ENCODE measurements at regions not wholly inside any gene's neighbourhood (a gene's known extent, or its start where the extent isn't known, plus 50 kb on each side); places are given as distances from the start of the nearest gene placed in this dataset.

GRCh38 chr7:93039786-93040185 is 78.0 kb downstream of the SAMD9 start:
- DNase-seq (ENCODE audit: low read depth) = no peak
- no peak for TF ChIP-seq CTCF (IDR thresholded peaks at IDR 0.05; ENCODE audit: low read depth, low read length, missing control alignments)
- in situ Hi-C loops (cut with HindIII; ENCODE audit: low sequenced_read_pairs) = loop anchor here (25.0 kb wide), 1 partner anchor 202 kb away; the partner anchor contains the start of gene CDK6
- H3K4me3 ChIP-seq (ENCODE audit: low read depth, low read length) = no peak overlapping the region

GRCh38 chr7:93039282-93039681 is 78.5 kb downstream of the SAMD9 start:
- in situ Hi-C loops (cut with HindIII; ENCODE audit: low sequenced_read_pairs) = loop anchor here (25.0 kb wide), 1 partner anchor 202 kb away; the partner anchor contains the start of gene CDK6
- DNase-seq (ENCODE audit: low read depth) = no peak
- no peak overlapping the region for H3K4me3 ChIP-seq (ENCODE audit: low read depth, low read length)
- TF ChIP-seq CTCF (IDR thresholded peaks at IDR 0.05; ENCODE audit: low read depth, low read length, missing control alignments) = no peak

- H3K4me3 ChIP-seq (ENCODE audit: low read depth, low read length) = no peak overlapping the region
- TF ChIP-seq CTCF (IDR thresholded peaks at IDR 0.05; ENCODE audit: low read depth, low read length, missing control alignments) = no peak
- no peak for DNase-seq (ENCODE audit: low read depth)
- in situ Hi-C loops (cut with HindIII; ENCODE audit: low sequenced_read_pairs) = loop anchor here (25.0 kb wide), 1 partner anchor 200 kb away; the partner anchor contains the start of gene CDK6
Observed at GRCh38 chr7:93036807-93037206, 81.0 kb downstream of the SAMD9 start.

- DNase-seq (ENCODE audit: low read depth) = no peak
- TF ChIP-seq CTCF (IDR thresholded peaks at IDR 0.05; ENCODE audit: low read depth, low read length, missing control alignments) = no peak
- no peak overlapping the region for H3K4me3 ChIP-seq (ENCODE audit: low read depth, low read length)
- in situ Hi-C loops (cut with HindIII; ENCODE audit: low sequenced_read_pairs) = loop anchor here (25.0 kb wide), 1 partner anchor 199 kb away; the partner anchor contains the start of gene CDK6
Observed at GRCh38 chr7:93036149-93036640, 81.6 kb downstream of the SAMD9 start.

- no peak for TF ChIP-seq CTCF (IDR thresholded peaks at IDR 0.05; ENCODE audit: low read depth, low read length, missing control alignments)
- in situ Hi-C loops (cut with HindIII; ENCODE audit: low sequenced_read_pairs) = loop anchor here (25.0 kb wide), 1 partner anchor 194 kb away; the partner anchor contains the start of gene CDK6
- H3K4me3 ChIP-seq (ENCODE audit: low read depth, low read length) = no peak overlapping the region
- DNase-seq (ENCODE audit: low read depth) = no peak
Observed at GRCh38 chr7:93031795-93032194, 86.0 kb downstream of the SAMD9 start.

GRCh38 chr7:93030605-93031225 is 87.1 kb downstream of the SAMD9 start:
- TF ChIP-seq CTCF (IDR thresholded peaks at IDR 0.05; ENCODE audit: low read depth, low read length, missing control alignments) = no peak
- no peak for DNase-seq (ENCODE audit: low read depth)

More at GRCh38 chr7:93030605-93031225, 87.1 kb downstream of the SAMD9 start:
- in situ Hi-C loops (cut with HindIII; ENCODE audit: low sequenced_read_pairs) = loop anchor here (25.0 kb wide), 1 partner anchor 193 kb away; the partner anchor contains the start of gene CDK6
- H3K4me3 ChIP-seq (ENCODE audit: low read depth, low read length) = no peak overlapping the region
